Activated CD8-positive, alpha-beta T cell treated with anti-CD3 and anti-CD28 coated beads for 36 hours (primary cell): ENCODE measurements at regions not wholly inside any gene's neighbourhood (a gene's known extent, or its start where the extent isn't known, plus 50 kb on each side); places are given as distances from the start of the nearest gene placed in this dataset.

Experiments
- ATAC-seq: fragments of 200-7000 bp; cut with Tn5 transposase; one replicate; pipeline ENCODE4 v1.10.0; 2021; ENCODE audit warnings: mild to moderate bottlenecking, moderate library complexity
- CTCF ChIA-PET: fragments of 350-600 bp; sonication (Branson Sonifier 250); formaldehyde crosslinking; loops from one replicate; lab custom pipeline; 2021; ENCODE audit warnings: antibody characterized with exemption; lab: Charles Lee
- POLR2A ChIA-PET: fragments of 350-600 bp; sonication (Branson Sonifier 250); formaldehyde crosslinking; loops from one replicate; lab custom pipeline; 2021; ENCODE audit warnings: antibody characterized with exemption; lab: Charles Lee
- DNase-seq: peaks from one replicate; pipeline ENCODE4 v3.0.0-alpha.2; 2020
- H3K27ac Mint-ChIP-seq: one replicate; pipeline ENCODE4 v1.8.0; 2021; ENCODE audit warnings: mild to moderate bottlenecking, mixed read lengths
- H3K27me3 Mint-ChIP-seq: one replicate; pipeline ENCODE4 v1.8.0; 2021; ENCODE audit warnings: mixed read lengths
- H3K36me3 Mint-ChIP-seq: one replicate; pipeline ENCODE4 v1.8.0; 2021; ENCODE audit warnings: low read depth, mixed read lengths
- H3K4me1 Mint-ChIP-seq: one replicate; pipeline ENCODE4 v1.8.0; 2021; ENCODE audit warnings: low read depth, mixed read lengths
- H3K4me3 Mint-ChIP-seq: one replicate; pipeline ENCODE4 v1.8.0; 2021; ENCODE audit warnings: mild to moderate bottlenecking, moderate library complexity, mixed read lengths
- H3K9me3 Mint-ChIP-seq: one replicate; pipeline ENCODE4 v1.8.0; 2021; ENCODE audit warnings: mixed read lengths
- intact Hi-C: fragments of 100-400 bp; cut with micrococcal nuclease; formaldehyde crosslinking; loops from one replicate; pipeline ENCODE4 v1.10.0; 2022
- TF ChIP-seq, protein P1 (sequence below): fragments of 200-600 bp; IDR thresholded peaks from one replicate; pipeline ENCODE4 v1.8.0; 2022; ENCODE audit warnings: antibody characterized with exemption, mild to moderate bottlenecking

GRCh38 chr12:105616971-105617540 lies 286.6 kb downstream of the C12orf75 start:
- no peak for ATAC-seq
- CTCF ChIA-PET = no interaction called here
- TF ChIP-seq, protein P1, sequence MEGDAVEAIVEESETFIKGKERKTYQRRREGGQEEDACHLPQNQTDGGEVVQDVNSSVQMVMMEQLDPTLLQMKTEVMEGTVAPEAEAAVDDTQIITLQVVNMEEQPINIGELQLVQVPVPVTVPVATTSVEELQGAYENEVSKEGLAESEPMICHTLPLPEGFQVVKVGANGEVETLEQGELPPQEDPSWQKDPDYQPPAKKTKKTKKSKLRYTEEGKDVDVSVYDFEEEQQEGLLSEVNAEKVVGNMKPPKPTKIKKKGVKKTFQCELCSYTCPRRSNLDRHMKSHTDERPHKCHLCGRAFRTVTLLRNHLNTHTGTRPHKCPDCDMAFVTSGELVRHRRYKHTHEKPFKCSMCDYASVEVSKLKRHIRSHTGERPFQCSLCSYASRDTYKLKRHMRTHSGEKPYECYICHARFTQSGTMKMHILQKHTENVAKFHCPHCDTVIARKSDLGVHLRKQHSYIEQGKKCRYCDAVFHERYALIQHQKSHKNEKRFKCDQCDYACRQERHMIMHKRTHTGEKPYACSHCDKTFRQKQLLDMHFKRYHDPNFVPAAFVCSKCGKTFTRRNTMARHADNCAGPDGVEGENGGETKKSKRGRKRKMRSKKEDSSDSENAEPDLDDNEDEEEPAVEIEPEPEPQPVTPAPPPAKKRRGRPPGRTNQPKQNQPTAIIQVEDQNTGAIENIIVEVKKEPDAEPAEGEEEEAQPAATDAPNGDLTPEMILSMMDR = no peak

GRCh38 chr12:105622220-105622619 lies 291.7 kb downstream of the C12orf75 start:
- POLR2A ChIA-PET = no interaction called here

More at GRCh38 chr12:105616971-105617540, 286.6 kb downstream of the C12orf75 start:
- DNase-seq = no peak
- Mint-ChIP-seq H3K4me3 (no peak overlapping the region), H3K9me3 (no peaks in the 10 kb centered on the region), H3K27ac (no peak overlapping the region), H3K27me3 (peaks cover 7% of the 10 kb centered on the region), H3K4me1 (no peaks in the 10 kb centered on the region), H3K36me3 (no peaks in the 10 kb centered on the region)
- intact Hi-C loops = no loop called here
- POLR2A ChIA-PET = no interaction called here

DNA sequence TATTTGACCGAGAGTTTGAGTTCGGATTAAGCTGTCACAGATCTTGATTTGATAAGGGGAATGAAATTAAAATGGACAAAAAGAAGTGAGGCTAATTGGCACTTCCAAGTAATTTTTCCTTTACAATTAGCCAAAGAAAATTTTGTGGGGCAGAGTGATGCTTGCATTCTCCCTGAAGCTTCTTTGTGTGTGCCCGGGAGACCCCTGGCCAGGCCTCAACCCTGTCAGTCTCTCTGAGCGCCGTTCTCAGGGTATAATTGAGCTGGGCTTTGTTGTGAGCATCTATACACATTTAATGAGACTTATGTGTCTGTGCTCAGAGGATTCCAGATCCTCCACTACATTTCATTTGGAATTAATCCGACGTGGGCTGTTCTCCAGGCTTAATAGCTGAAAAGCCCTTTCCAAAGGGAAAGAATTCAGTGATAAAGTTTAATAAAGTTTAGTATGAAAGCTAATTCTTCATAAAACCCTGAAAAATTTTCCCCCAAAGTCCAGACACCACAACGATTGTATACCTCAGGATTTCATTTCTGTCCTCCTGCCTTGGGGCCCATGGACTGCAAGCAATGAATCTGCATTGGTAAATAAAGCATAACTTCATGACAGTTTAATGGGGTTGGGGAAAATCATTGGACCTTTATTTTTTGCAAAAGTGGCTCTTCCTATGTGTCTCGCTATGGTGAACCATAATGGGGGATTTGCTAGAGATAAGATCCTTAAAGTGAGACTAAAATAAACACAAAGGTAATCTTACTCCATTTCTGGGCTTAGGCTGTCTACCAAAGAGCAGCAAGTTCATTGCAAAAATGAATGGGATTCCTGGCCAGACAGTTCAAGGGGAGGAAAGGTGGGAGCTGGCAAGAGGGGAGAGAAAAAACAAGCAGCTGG lies 292.6 kb downstream of the C12orf75 start:
- Mint-ChIP-seq H3K9me3 (no peaks in the 10 kb centered on the region), H3K4me3 (no peak overlapping the region), H3K27ac (no peak overlapping the region), H3K27me3 (peaks cover 13% of the 10 kb centered on the region), H3K36me3 (no peaks in the 10 kb centered on the region), H3K4me1 (no peaks in the 10 kb centered on the region)
- TF ChIP-seq, protein P1 = no peak
- ChIA-PET POLR2A (no interaction called here), CTCF (no interaction called here)
- DNase-seq (no peak), ATAC-seq (no peak)
- intact Hi-C loops = no loop called here

More at GRCh38 chr12:105622220-105622619, 291.7 kb downstream of the C12orf75 start:
- Mint-ChIP-seq H3K4me3 (no peak overlapping the region), H3K9me3 (no peaks in the 10 kb centered on the region), H3K36me3 (no peaks in the 10 kb centered on the region), H3K4me1 (no peaks in the 10 kb centered on the region), H3K27me3 (peaks cover 16% of the 10 kb centered on the region), H3K27ac (no peak overlapping the region)
- CTCF ChIA-PET = no interaction called here
- DNase-seq (no peak), ATAC-seq (no peak)
- intact Hi-C loops = no loop called here
- TF ChIP-seq, protein P1 = no peak

DNA sequence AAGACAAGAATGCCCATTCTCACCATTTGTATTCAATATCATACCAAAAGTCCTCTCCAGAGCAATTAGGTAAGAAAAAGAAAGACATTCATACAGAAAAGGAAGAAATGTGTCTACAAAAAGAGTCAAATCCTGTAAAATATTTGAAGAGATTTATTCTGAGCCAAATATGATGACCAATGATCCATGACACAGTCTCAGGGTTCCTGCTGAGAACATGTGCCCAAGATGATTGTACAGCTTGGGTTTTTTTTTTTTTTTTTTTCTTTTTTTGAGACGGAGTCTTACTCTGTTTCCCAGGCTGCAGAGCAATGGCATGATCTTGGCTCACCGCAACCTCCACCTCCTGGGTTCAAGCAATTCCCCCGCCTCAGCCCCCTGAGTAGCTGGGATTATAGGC lies 296.2 kb downstream of the C12orf75 start:
- no peak overlapping the region for H3K4me3 Mint-ChIP-seq
- POLR2A ChIA-PET = no interaction called here
- no peak overlapping the region for H3K27ac Mint-ChIP-seq
- TF ChIP-seq, protein P1 = no peak
- no peaks in the 10 kb centered on the region for H3K36me3 Mint-ChIP-seq
- DNase-seq (no peak), ATAC-seq (no peak)
- intact Hi-C loops = no loop called here
- H3K27me3 Mint-ChIP-seq = peaks cover 9% of the 10 kb centered on the region
- no peaks in the 10 kb centered on the region for H3K9me3 Mint-ChIP-seq
- H3K4me1 Mint-ChIP-seq = no peaks in the 10 kb centered on the region
- CTCF ChIA-PET = no interaction called here

DNA sequence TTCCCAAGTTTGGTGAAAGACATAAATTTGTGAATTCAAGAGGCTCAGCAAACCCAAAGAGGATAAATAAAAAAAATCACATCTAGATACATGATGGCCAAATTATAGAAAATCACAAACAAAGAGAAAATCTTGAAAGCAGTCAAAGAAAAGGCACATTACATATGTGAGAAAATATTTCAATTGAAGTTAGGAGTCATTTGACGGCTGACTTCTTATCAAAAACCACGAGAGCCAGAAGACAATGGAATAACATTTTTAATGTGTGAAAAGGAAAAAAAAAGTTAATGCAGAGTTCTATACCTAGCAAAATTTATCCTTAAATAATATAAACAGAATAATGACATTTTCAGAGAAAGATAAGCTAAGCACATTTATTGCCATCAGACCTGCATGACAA lies 307.0 kb downstream of the C12orf75 start:
- Mint-ChIP-seq H3K27me3 (no peaks in the 10 kb centered on the region), H3K36me3 (no peaks in the 10 kb centered on the region), H3K4me3 (no peak overlapping the region), H3K9me3 (no peaks in the 10 kb centered on the region), H3K27ac (no peak overlapping the region), H3K4me1 (no peaks in the 10 kb centered on the region)
- ChIA-PET POLR2A (no interaction called here), CTCF (no interaction called here)
- TF ChIP-seq, protein P1 = no peak
- DNase-seq = no peak
- ATAC-seq = no peak
- intact Hi-C loops = no loop called here
